ENCODE measurements at regions not wholly inside any gene's neighbourhood (a gene's known extent, or its start where the extent isn't known, plus 50 kb on each side); places are given as distances from the start of the nearest gene placed in this dataset.

DNA sequence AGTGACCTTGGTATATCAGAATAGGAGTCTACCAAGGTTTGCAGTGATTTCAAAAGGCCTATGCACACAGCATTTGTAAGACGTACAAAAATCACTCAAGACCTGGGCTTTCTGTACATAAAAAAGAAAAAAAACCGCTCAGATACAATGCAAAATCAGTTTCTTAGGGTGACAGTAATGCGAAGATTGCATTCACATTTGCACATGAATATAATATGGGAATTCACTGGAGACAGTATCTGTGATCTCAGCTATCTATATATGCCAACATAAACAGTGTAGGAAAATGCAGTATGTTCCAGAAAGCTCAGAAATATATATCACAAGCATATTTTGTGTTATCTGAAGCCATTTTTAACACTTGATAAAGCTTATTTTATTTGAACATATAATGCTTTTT lies 176.4 kb upstream of the MYOCD start:
- Histone ChIP-seq H3K27ac (no peak overlapping the region), H3K4me3 (ENCODE audit: low read depth, low read length) (no peak overlapping the region), H3K27me3 (ENCODE audit: insufficient read depth, low read depth, severe bottlenecking) (no peaks in the 10 kb centered on the region), H3K9me3 (ENCODE audit: severe bottlenecking) (no peaks in the 10 kb centered on the region), H3K36me3 (no peaks in the 10 kb centered on the region)
- TF ChIP-seq, protein P1, sequence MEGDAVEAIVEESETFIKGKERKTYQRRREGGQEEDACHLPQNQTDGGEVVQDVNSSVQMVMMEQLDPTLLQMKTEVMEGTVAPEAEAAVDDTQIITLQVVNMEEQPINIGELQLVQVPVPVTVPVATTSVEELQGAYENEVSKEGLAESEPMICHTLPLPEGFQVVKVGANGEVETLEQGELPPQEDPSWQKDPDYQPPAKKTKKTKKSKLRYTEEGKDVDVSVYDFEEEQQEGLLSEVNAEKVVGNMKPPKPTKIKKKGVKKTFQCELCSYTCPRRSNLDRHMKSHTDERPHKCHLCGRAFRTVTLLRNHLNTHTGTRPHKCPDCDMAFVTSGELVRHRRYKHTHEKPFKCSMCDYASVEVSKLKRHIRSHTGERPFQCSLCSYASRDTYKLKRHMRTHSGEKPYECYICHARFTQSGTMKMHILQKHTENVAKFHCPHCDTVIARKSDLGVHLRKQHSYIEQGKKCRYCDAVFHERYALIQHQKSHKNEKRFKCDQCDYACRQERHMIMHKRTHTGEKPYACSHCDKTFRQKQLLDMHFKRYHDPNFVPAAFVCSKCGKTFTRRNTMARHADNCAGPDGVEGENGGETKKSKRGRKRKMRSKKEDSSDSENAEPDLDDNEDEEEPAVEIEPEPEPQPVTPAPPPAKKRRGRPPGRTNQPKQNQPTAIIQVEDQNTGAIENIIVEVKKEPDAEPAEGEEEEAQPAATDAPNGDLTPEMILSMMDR (IDR thresholded peaks at IDR 0.05; ENCODE audit: low read depth, low read length): no peak
- DNase-seq: no peak

DNA sequence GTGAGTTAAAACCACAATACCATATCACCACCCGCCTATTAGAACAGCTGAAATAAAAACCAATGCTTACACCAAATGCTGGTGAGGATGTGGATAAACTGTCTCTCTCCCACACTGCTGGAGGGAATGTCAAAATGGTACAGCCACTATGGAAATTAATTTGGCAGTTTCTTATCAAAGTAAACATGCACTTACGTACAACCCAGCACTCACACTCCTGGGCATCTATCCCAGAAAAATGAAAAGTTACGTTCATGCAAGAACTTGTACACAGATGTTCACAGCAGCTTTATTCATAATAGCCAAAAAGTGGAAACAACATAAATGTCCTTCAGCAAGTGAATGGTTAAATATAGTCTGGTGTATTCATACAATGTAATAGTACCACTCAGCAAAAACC lies 173.2 kb upstream of the MYOCD start:
- Histone ChIP-seq H3K27ac (no peak overlapping the region), H3K9me3 (ENCODE audit: severe bottlenecking) (no peaks in the 10 kb centered on the region), H3K4me3 (ENCODE audit: low read depth, low read length) (no peak overlapping the region), H3K27me3 (ENCODE audit: insufficient read depth, low read depth, severe bottlenecking) (no peaks in the 10 kb centered on the region), H3K36me3 (no peaks in the 10 kb centered on the region)
- TF ChIP-seq, protein P1 (IDR thresholded peaks at IDR 0.05; ENCODE audit: low read depth, low read length): no peak
- no peak for DNase-seq

DNA sequence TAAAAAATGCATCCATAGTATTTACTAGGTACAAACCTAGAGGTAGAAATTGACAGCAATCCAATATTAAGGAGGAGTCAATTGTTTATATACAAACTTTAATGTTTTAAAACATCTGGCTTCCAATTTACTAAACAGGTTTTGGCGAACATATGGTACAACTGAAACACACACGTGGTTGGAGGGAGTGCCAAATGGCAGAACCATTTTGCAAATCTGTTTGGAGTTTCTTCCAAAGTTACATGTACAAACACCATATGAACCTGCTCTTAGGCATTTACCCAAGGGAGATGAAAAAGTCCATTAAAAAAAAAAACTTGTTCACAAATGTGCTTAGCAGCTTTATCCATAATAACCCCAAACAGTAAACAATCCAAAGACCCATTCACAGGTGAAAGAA lies 159.8 kb upstream of the MYOCD start:
- no peak overlapping the region for H3K27ac ChIP-seq
- H3K36me3 ChIP-seq: no peaks in the 10 kb centered on the region
- no peaks in the 10 kb centered on the region for H3K27me3 ChIP-seq (ENCODE audit: insufficient read depth, low read depth, severe bottlenecking)
- no peak for DNase-seq
- no peaks in the 10 kb centered on the region for H3K9me3 ChIP-seq (ENCODE audit: severe bottlenecking)
- TF ChIP-seq, protein P1 (IDR thresholded peaks at IDR 0.05; ENCODE audit: low read depth, low read length): no peak
- H3K4me3 ChIP-seq (ENCODE audit: low read depth, low read length): no peak overlapping the region

DNA sequence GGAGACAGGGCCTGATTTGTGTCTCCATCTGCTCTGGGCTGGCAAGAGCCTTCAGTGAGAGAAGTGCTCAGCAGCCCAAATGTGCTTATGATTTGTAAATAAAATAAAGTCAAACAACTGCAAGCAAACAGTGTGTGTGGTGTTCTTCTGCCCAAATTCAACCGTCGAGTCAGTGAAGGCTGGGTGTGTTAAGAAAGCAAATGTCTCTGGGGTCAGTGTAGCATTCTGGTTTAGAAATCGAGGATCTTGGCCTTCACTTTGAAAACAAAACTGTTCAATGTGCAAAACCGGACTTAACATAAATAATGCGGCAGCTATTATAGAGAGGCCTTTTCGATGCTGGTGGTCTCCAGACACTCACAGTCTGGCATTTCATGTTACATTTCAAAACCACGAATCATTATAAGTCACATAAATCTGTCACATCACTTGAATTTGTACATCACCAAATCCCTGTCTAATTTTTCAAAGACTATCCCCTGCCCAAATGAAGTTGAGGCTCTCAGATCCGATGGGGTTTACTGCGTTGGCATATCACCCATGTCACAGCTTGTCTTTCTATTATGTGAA lies 158.6 kb upstream of the MYOCD start:
- no peak for DNase-seq
- Histone ChIP-seq H3K4me3 (ENCODE audit: low read depth, low read length) (no peak overlapping the region), H3K27ac (no peak overlapping the region), H3K36me3 (no peaks in the 10 kb centered on the region), H3K27me3 (ENCODE audit: insufficient read depth, low read depth, severe bottlenecking) (no peaks in the 10 kb centered on the region), H3K9me3 (ENCODE audit: severe bottlenecking) (no peaks in the 10 kb centered on the region)
- TF ChIP-seq, protein P1 (IDR thresholded peaks at IDR 0.05; ENCODE audit: low read depth, low read length): no peak

DNA sequence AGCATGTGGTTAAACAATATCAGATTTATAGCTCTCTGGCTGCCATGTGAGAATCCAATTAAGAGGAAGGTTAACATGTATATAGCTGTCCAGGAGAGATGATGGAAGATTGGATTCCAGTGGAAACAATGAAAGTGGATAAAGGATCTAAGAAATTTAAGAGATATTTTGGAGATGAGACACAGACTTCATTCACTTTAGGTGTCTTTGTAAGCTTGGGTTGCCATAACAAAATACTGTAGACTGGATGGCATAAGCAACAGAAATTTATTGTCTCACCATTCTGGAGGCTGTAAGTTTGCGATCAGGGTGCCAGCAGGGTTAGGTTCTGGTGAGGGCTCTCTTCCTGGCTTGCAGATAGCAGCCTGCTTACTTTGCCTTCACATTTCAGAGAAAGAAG lies 155.9 kb upstream of the MYOCD start:
- H3K36me3 ChIP-seq: no peaks in the 10 kb centered on the region
- no peak overlapping the region for H3K4me3 ChIP-seq (ENCODE audit: low read depth, low read length)
- no peak for DNase-seq
- TF ChIP-seq, protein P1 (IDR thresholded peaks at IDR 0.05; ENCODE audit: low read depth, low read length): no peak
- no peaks in the 10 kb centered on the region for H3K27me3 ChIP-seq (ENCODE audit: insufficient read depth, low read depth, severe bottlenecking)
- no peaks in the 10 kb centered on the region for H3K9me3 ChIP-seq (ENCODE audit: severe bottlenecking)
- no peak overlapping the region for H3K27ac ChIP-seq

DNA sequence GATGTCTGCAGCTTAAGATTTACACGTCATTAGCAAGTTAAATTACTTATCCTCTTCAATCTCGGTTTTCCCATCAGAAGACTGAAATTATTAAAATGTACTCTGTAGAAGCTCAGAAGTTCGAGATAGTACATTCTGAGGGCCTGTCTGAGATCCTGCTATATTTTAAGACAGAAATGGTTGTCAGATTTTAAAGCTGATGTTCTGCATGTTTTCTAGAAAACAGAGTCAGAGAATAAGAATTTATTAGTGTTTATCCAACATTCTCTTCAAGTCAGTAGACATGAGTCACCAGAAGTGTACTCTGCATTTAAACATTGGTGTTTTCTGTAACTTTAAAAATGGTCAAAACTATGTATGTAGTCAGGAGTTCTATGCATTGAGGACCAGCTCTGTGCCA lies 155.2 kb upstream of the MYOCD start:
- H3K4me3 ChIP-seq (ENCODE audit: low read depth, low read length): no peak overlapping the region
- H3K36me3 ChIP-seq: no peaks in the 10 kb centered on the region
- H3K27ac ChIP-seq: no peak overlapping the region
- H3K27me3 ChIP-seq (ENCODE audit: insufficient read depth, low read depth, severe bottlenecking): no peaks in the 10 kb centered on the region
- no peak for DNase-seq
- no peaks in the 10 kb centered on the region for H3K9me3 ChIP-seq (ENCODE audit: severe bottlenecking)
- TF ChIP-seq, protein P1 (IDR thresholded peaks at IDR 0.05; ENCODE audit: low read depth, low read length): no peak

Data from WERI-Rb-1 (cell line).